SK-N-SH (cell line): ENCODE measurements at regions not wholly inside any gene's neighbourhood (a gene's known extent, or its start where the extent isn't known, plus 50 kb on each side); places are given as distances from the start of the nearest gene placed in this dataset.

Experiments
- CTCF ChIA-PET: fragments of 300-600, 350-600 bp; formaldehyde crosslinking; extraction: SDS; loops from one replicate; lab custom pipeline; 2021; lab: Yijun Ruan, JAX
- POLR2A ChIA-PET: fragments of 350-600 bp; sonication (Branson Sonifier 250); formaldehyde crosslinking; extraction: SDS; loops from one replicate; lab custom pipeline; 2020; ENCODE audit warnings: antibody characterized with exemption, inconsistent platforms; lab: Yijun Ruan, JAX
- DNase-seq: peaks from one replicate; pipeline ENCODE4 v3.0.0; 2012
- H2AFZ ChIP-seq: fragments of 200-600 bp; sonication (generic); 2 replicates; pipeline ENCODE4 v1.8.1; 2016; ENCODE audit warnings: antibody characterized with exemption, mild to moderate bottlenecking, low read depth
- H3F3A ChIP-seq: fragments of 200-600 bp; sonication (generic); replicated peaks from 2 replicates; pipeline ENCODE3; 2016; ENCODE audit warnings: antibody characterized with exemption, mild to moderate bottlenecking; ENCODE audit not compliant: insufficient read depth
- H3K27ac ChIP-seq, 2 experiments: fragments of 200-500 bp in 1 of 2; fragments of 200-600 bp in 1 of 2; sonication (Bioruptor generic) in 1 of 2; sonication (generic), shearing (Covaris generic) in 1 of 2; 2 replicates each; pipeline versions ENCODE4 v1.5.1 to v1.6.1; 2014 to 2016; ENCODE audit warnings: low read depth in 2 of 2, inconsistent platforms in 1 of 2, low read length in 1 of 2, mild to moderate bottlenecking in 1 of 2, mixed read lengths in 1 of 2
- H3K27me3 ChIP-seq: fragments of 200-600 bp; sonication (generic), shearing (Covaris generic); 2 replicates; pipeline ENCODE4 v1.6.1; 2016; ENCODE audit warnings: mixed run types; ENCODE audit not compliant: insufficient read depth
- H3K36me3 ChIP-seq, 2 experiments: fragments of 200-500 bp in 1 of 2; fragments of 200-600 bp in 1 of 2; sonication (Bioruptor generic) in 1 of 2; sonication (generic) in 1 of 2; replicated peaks in 1 of 2; 2 replicates each; pipeline versions ENCODE3 to v1.5.1; 2014 to 2016; ENCODE audit warnings: low read length in 1 of 2, mild to moderate bottlenecking in 1 of 2; ENCODE audit not compliant: insufficient read depth in 2 of 2, control insufficient read depth in 1 of 2
- H3K4me1 ChIP-seq, 2 experiments: fragments of 200-500 bp in 1 of 2; fragments of 200-600 bp in 1 of 2; sonication (Bioruptor generic) in 1 of 2; sonication (generic), shearing (Covaris generic) in 1 of 2; 2 replicates each; pipeline versions ENCODE4 v1.5.1 to v1.6.1; 2014 to 2016; ENCODE audit warnings: low read depth in 1 of 2, low read length in 1 of 2, mixed run types in 1 of 2; ENCODE audit not compliant: insufficient read depth in 2 of 2, control insufficient read depth in 1 of 2
- H3K4me2 ChIP-seq: fragments of 200-600 bp; sonication (generic), shearing (Covaris generic); 2 replicates; pipeline ENCODE4 v1.6.1; 2017; ENCODE audit warnings: mixed run types
- H3K4me3 ChIP-seq, 2 experiments: fragments of 200-500 bp in 1 of 2; fragments of 200-600 bp in 1 of 2; sonication (Bioruptor generic) in 1 of 2; sonication (generic), shearing (Covaris generic) in 1 of 2; 2 replicates each; pipeline versions ENCODE4 v1.5.1 to v1.8.1; 2014 to 2016; ENCODE audit warnings: low read depth in 2 of 2, inconsistent platforms in 1 of 2, low read length in 1 of 2, mild to moderate bottlenecking in 1 of 2, mixed read lengths in 1 of 2, moderate library complexity in 1 of 2
- H3K79me2 ChIP-seq: fragments of 200-600 bp; sonication (generic); 2 replicates; pipeline ENCODE4 v1.8.1; 2017; ENCODE audit warnings: mild to moderate bottlenecking; ENCODE audit not compliant: insufficient read depth
- H3K9ac ChIP-seq: fragments of 200-600 bp; sonication (generic); 2 replicates; pipeline ENCODE4 v1.6.1; 2017; ENCODE audit warnings: mixed run types
- H3K9me2 ChIP-seq: fragments of 200-600 bp; sonication (generic); 2 replicates; pipeline ENCODE4 v1.6.1; 2017; ENCODE audit warnings: mixed run types
- H3K9me3 ChIP-seq: fragments of 200-600 bp; sonication (generic); 2 replicates; pipeline ENCODE4 v1.6.1; 2017; ENCODE audit warnings: mixed run types, mild to moderate bottlenecking, moderate library complexity
- H4K20me1 ChIP-seq: fragments of 200-600 bp; sonication (generic); 2 replicates; pipeline ENCODE4 v1.6.1; 2017; ENCODE audit warnings: mild to moderate bottlenecking, mixed run types; ENCODE audit not compliant: insufficient read depth
- CHD2 ChIP-seq: fragments of 150-350 bp; IDR thresholded peaks from 2 replicates; pipeline ENCODE4 v1.6.1; 2018; ENCODE audit warnings: low read length; ENCODE audit not compliant: partially characterized antibody
- FOXJ3 ChIP-seq: sonication (generic); formaldehyde crosslinking; IDR thresholded peaks from 2 replicates; pipeline ENCODE4 v1.5.1; 2020; ENCODE audit warnings: mild to moderate bottlenecking, missing genetic modification reagents
- GABPA ChIP-seq: IDR thresholded peaks from 2 replicates; pipeline ENCODE4 v1.4.0; 2012; ENCODE audit warnings: low read depth, mild to moderate bottlenecking
- JUND ChIP-seq: IDR thresholded peaks from 2 replicates; pipeline ENCODE4 v1.4.0; 2012
- MEF2A ChIP-seq: IDR thresholded peaks from 2 replicates; pipeline ENCODE4 v1.4.0; 2012; ENCODE audit warnings: low read depth, borderline replicate concordance
- NFIC ChIP-seq: IDR thresholded peaks from 2 replicates; pipeline ENCODE4 v1.4.0; 2012; ENCODE audit warnings: borderline replicate concordance
- PBX3 ChIP-seq: IDR thresholded peaks from 2 replicates; pipeline ENCODE4; 2012
- RCOR1 ChIP-seq: fragments of 150-350 bp; IDR thresholded peaks from 2 replicates; pipeline ENCODE4 v1.6.1; 2017; ENCODE audit warnings: antibody characterized with exemption, low read length
- REST ChIP-seq: IDR thresholded peaks from 2 replicates; pipeline ENCODE4 v1.6.1; 2012; ENCODE audit warnings: mild to moderate bottlenecking, low read depth, low read length, moderate library complexity
- RFX5 ChIP-seq: IDR thresholded peaks from 2 replicates; pipeline ENCODE4 v1.6.1; 2012; ENCODE audit warnings: mild to moderate bottlenecking, improper control_type of control experiment, low read length
- RXRA ChIP-seq: IDR thresholded peaks from 2 replicates; pipeline ENCODE4 v1.4.0; 2012; ENCODE audit warnings: low read depth, mild to moderate bottlenecking, borderline replicate concordance
- SIN3A ChIP-seq: IDR thresholded peaks from 2 replicates; pipeline ENCODE4 v1.6.1; 2012; ENCODE audit warnings: low read depth, mild to moderate bottlenecking, low read length, moderate library complexity, borderline replicate concordance
- SMC3 ChIP-seq: IDR thresholded peaks from 2 replicates; pipeline ENCODE4 v1.6.1; 2012; ENCODE audit warnings: low read depth, low read length, improper control_type of control experiment
- TAF1 ChIP-seq: IDR thresholded peaks from 2 replicates; pipeline ENCODE4 v1.6.1; 2012; ENCODE audit warnings: low read depth, mild to moderate bottlenecking, low read length, moderate library complexity, borderline replicate concordance
- TCF12 ChIP-seq: IDR thresholded peaks from 2 replicates; pipeline ENCODE4 v1.4.0; 2012
- TEAD4 ChIP-seq: IDR thresholded peaks from 2 replicates; pipeline ENCODE4 v1.4.0; 2012; ENCODE audit warnings: mild to moderate bottlenecking, borderline replicate concordance; ENCODE audit not compliant: insufficient read depth
- USF2 ChIP-seq: fragments of 150-350 bp; IDR thresholded peaks from 2 replicates; pipeline ENCODE4 v1.6.1; 2017; ENCODE audit warnings: antibody characterized with exemption, low read length, low read depth, borderline replicate concordance
- YY1 ChIP-seq: IDR thresholded peaks from 2 replicates; pipeline ENCODE4 v1.4.0; 2012; ENCODE audit warnings: low read depth, mild to moderate bottlenecking
- ZBTB33 ChIP-seq: IDR thresholded peaks from 2 replicates; pipeline ENCODE4 v1.4.0; 2012; ENCODE audit warnings: low read depth, borderline replicate concordance
- WGBS: methylation state at CpG from one replicate; pipeline ENCODE4 v1.1.6; 2017; ENCODE audit warnings: low lambda C conversion rate; 5-methylcytosine and 5-hydroxymethylcytosine counted together

- no peak for TF ChIP-seq USF2
- no peak for TF ChIP-seq TCF12
- TF ChIP-seq FOXJ3 (CRISPR knock-in tag): no peak
- no peak for TF ChIP-seq RCOR1
- TF ChIP-seq TEAD4: no peak
- TF ChIP-seq JUND: no peak
- no peak for TF ChIP-seq PBX3
- TF ChIP-seq, all 33 proteins: peak for 0
Measured at GRCh38 chr3:41115069-41115468, 84.2 kb upstream of the CTNNB1 start (continued).

GRCh38 chr3:41116851-41117250, 82.5 kb upstream of the CTNNB1 start:
- no peak overlapping the region for H3K9ac ChIP-seq
- 33% methylated on average over 6 of the region's 8 CpGs for WGBS
- TF ChIP-seq NFIC (no peak), REST (no peak), FOXJ3 (CRISPR knock-in tag) (no peak), ZBTB33 (no peak), RFX5 (no peak), CHD2 (no peak), MEF2A (no peak), JUND (no peak), SIN3A (no peak), GABPA (no peak), YY1 (no peak), TCF12 (no peak), TAF1 (no peak), TEAD4 (no peak), RXRA (no peak), SMC3 (no peak), RCOR1 (no peak)
- no peaks in the 10 kb centered on the region for H4K20me1 ChIP-seq
- no peaks in the 10 kb centered on the region for H3K9me2 ChIP-seq
- no peaks in the 10 kb centered on the region for H3K79me2 ChIP-seq
- no peaks in the 10 kb centered on the region for H3K9me3 ChIP-seq
- no peak for DNase-seq
- no peaks in the 10 kb centered on the region for H3K27me3 ChIP-seq
- H2AFZ ChIP-seq: no peak overlapping the region
- POLR2A ChIA-PET: no interaction called here
- no peaks in the 10 kb centered on the region; a peak in 1 of 4 replicates for H3K4me1 ChIP-seq
- no peak overlapping the region for H3K4me3 ChIP-seq
- H3K4me2 ChIP-seq: no peak overlapping the region
- no peak overlapping the region for H3K27ac ChIP-seq
- CTCF ChIA-PET: interaction anchor here (1.4 kb wide), 1 partner anchor 24 kb away, joined by 3 read pairs; no protein-coding TSS in a partner anchor
- H3F3A ChIP-seq: no peaks in the 10 kb centered on the region
- H3K36me3 ChIP-seq: no peaks in the 10 kb centered on the region
